Coronary artery (tissue), 2 donors: ENCODE measurements at regions not wholly inside any gene's neighbourhood (a gene's known extent, or its start where the extent isn't known, plus 50 kb on each side); places are given as distances from the start of the nearest gene placed in this dataset.

ENCODE experiments used
- DNase-seq: peaks from one replicate; pipeline ENCODE4 v3.0.0-alpha.2; 2017; ENCODE audit warnings: low spot score
- H3K27ac ChIP-seq, 2 donors: fragments of 200-600 bp; sonication (generic); one replicate each; pipeline ENCODE4 v1.5.1; 2016 to 2019
- H3K4me3 ChIP-seq: fragments of 200-600 bp; sonication (generic); 2 replicates; pipeline ENCODE4 v1.5.1; 2016; ENCODE audit warnings: mild to moderate bottlenecking, moderate library complexity
- CTCF ChIP-seq: fragments of 200-600 bp; sonication (generic); IDR thresholded peaks from one replicate; pipeline ENCODE4 v1.5.1; 2019; ENCODE audit warnings: antibody characterized with exemption

- DNase-seq = no peak
- Histone ChIP-seq H3K27ac (no peak overlapping the region), H3K4me3 (no peak overlapping the region)
- no peak for TF ChIP-seq CTCF
These were observed 121.1 kb upstream of the TEX13C start for GRCh38 chrX:125198546-125198945.

GRCh38 chrX:125202591-125203248 is 117.0 kb upstream of the TEX13C start:
- Histone ChIP-seq H3K4me3 (peak overlapping the region; percentile 71), H3K27ac (peak overlapping the region in 1 of 2 donors; percentile 79)
- no peak for DNase-seq

GRCh38 chrX:125203365-125203736 is 116.3 kb upstream of the TEX13C start:
- no peak for DNase-seq
- Histone ChIP-seq H3K4me3 (peak overlapping the region; percentile 71), H3K27ac (peak overlapping the region; percentile 17 to 79)
- no peak for TF ChIP-seq CTCF

More at GRCh38 chrX:125202591-125203248, 117.0 kb upstream of the TEX13C start:
- no peak for TF ChIP-seq CTCF

GRCh38 chrX:125203737-125204578 is 115.7 kb upstream of the TEX13C start:
- DNase-seq = no peak
- peak overlapping the region; percentile 17 to 79 for H3K27ac ChIP-seq
- peak overlapping the region; percentile 71 for H3K4me3 ChIP-seq
- no peak for TF ChIP-seq CTCF

- Histone ChIP-seq H3K4me3 (peak overlapping the region; percentile 71), H3K27ac (peak overlapping the region; percentile 17 to 77)
- DNase-seq = no peak
- no peak for TF ChIP-seq CTCF
These were observed 115.0 kb upstream of the TEX13C start for GRCh38 chrX:125204681-125205132.

- Histone ChIP-seq H3K4me3 (peak overlapping the region; percentile 71), H3K27ac (peak overlapping the region; percentile 17 to 77)
- TF ChIP-seq CTCF = no peak
- DNase-seq = peak; percentile 81
These were observed 114.3 kb upstream of the TEX13C start for GRCh38 chrX:125205133-125205917.
